ENCODE measurements at regions not wholly inside any gene's neighbourhood (a gene's known extent, or its start where the extent isn't known, plus 50 kb on each side); places are given as distances from the start of the nearest gene placed in this dataset.
"Not testable (repeated sequence)": the region's sequence is repeated elsewhere in the genome, so short reads cannot be mapped to it uniquely, and the experiment has no call there.

DNA sequence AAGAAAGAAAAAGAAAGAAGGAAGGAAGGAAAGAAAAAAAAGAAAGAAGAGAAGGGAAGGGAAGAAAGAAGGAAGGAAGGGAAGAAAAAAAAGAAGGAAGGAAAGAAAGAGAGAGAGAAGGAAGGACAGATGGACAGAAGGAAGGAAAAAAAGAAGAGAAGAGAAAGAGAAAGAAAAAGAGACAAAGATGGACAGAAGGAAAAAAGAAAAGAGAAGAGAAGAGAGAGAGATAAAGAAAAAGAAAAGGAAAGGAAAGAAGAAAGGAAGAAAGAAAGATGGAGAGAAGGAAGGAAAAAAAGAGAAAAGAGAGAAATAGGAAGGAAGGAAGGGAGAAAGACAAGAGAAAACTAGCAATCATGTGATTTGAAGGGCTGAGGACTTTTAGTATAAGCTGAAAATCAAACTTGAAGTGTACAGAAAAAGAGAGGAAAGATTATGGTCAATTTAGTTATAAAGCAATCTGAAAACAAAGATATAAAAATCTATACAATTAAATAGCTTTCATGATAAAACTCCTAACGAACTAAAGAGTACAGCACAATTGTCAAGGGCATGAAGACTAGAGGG lies 115.3 kb downstream of the LTN1 start:
- no peak for DNase-seq (ENCODE audit: low read depth)

GRCh38 chr21:28875078-28875477 lies 117.6 kb downstream of the LTN1 start:
- peak; percentile 19 for DNase-seq (ENCODE audit: low read depth)

- DNase-seq (ENCODE audit: low read depth), result no peak
Observed at GRCh38 chr21:28872218-28872617, 120.5 kb downstream of the LTN1 start.

- no peak for DNase-seq (ENCODE audit: low read depth)
Observed at GRCh38 chr21:28871388-28872010, 121.2 kb downstream of the LTN1 start.

GRCh38 chr21:28867401-28867800 lies 125.3 kb downstream of the LTN1 start:
- no peak for DNase-seq (ENCODE audit: low read depth)

GRCh38 chr21:28865488-28866186 lies 127.0 kb downstream of the LTN1 start:
- DNase-seq (ENCODE audit: low read depth), result no peak

- no peak for DNase-seq (ENCODE audit: low read depth)
Observed at GRCh38 chr21:28858424-28858823, 134.3 kb downstream of the LTN1 start.

DNA sequence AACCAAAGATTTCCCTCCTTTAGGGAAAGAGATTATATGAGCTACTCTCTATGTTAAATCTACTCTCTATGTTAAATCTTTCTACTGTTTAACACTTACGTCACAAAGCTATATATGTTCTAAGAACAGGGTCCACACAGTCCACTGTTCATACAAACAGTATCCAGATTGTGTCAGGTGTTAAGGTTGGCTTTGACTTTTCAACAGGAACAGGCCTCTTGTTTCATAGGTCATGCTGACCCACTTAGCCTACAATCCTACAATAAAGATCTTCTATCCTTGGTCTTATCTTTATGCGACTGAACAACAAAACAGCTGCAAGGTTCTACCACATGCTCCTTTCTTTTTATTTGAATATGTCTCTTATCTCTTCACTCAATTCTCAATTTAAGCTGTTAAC lies 134.9 kb downstream of the LTN1 start:
- DNase-seq (ENCODE audit: low read depth), result no peak

DNA sequence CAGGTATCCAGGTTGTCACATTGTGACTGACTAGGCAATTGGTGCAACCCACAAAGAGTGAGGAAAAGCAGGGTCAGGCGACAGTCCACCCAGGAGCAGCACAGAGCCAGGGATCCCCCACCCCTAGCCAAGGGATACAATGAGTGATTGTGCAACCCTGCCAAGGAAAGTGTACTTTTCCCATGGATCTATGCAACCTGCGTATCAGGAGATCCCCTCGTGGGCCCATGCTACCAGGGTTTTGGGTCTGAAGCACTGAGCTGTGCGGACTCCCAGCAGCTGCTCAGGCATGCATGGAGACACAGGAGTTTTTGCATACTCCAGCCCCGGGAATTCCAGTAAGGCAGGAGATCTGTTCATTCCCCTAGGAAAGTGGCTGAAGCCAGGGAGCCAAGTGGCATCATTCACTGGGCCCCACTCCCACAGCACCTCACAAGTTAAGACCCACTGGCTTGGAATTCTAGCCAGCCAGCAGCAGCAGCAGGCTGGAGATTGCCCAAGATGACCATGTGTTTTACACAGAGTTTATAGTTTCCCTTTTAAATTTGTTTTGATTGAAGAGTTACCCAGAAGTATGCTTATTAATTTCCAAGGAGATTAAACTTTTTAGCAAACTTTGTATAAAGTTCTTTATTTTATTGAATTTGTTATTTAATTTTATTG lies 136.0 kb downstream of the LTN1 start:
- no peak for DNase-seq (ENCODE audit: low read depth)

- no peak for DNase-seq (ENCODE audit: low read depth)
Observed at GRCh38 chr21:28852706-28853105, 140.0 kb downstream of the LTN1 start.

- DNase-seq (ENCODE audit: low read depth), result no peak
Observed at GRCh38 chr21:28851645-28852044, 141.0 kb downstream of the LTN1 start.

DNA sequence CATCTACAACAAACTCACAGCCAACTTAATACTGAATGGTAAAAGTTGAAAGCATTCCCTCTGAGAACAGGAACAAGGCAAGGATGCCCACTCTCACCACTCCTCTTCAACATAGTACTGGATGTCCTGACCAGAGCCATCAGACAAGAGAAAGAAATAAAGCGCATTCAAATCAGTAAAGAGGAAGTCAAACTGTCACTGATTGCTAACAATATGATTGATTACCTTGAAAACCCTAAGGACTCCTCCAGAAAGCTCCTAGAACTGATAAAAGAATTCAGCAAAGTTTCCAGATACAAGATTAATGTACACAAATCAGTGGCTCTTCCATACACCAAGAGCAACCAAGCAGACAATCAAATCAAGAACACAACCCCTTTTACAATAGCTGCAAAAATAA lies 153.4 kb downstream of the LTN1 start:
- not testable (repeated sequence) for DNase-seq (ENCODE audit: low read depth)

- not testable (repeated sequence) for DNase-seq (ENCODE audit: low read depth)
Observed at GRCh38 chr21:28837426-28837825, 155.3 kb downstream of the LTN1 start.

- not testable (repeated sequence) for DNase-seq (ENCODE audit: low read depth)
Observed at GRCh38 chr21:28836588-28836987, 156.1 kb downstream of the LTN1 start.

GRCh38 chr21:28834335-28835238 lies 158.1 kb downstream of the LTN1 start:
- peak; percentile 12 for DNase-seq (ENCODE audit: low read depth)

DNA sequence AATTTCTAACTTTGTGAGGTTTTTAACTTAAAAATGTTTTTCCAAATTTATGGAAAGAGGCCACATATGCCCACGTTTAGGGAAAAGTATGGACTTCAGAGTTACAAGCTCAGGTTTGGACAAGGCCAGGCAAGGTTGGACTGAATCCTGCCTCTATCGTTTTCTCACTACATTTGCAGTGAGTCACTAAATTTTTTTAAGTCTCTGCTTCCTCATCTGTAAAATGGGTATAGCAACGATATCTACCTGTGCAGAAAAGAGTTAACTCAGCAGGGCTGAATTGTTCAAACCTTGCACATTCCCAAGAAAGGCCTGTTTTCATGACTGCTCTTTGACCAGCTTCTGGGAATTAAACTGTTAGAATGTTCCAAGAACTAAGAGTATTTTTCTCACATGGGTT lies 159.1 kb downstream of the LTN1 start:
- no peak for DNase-seq (ENCODE audit: low read depth)

DNA sequence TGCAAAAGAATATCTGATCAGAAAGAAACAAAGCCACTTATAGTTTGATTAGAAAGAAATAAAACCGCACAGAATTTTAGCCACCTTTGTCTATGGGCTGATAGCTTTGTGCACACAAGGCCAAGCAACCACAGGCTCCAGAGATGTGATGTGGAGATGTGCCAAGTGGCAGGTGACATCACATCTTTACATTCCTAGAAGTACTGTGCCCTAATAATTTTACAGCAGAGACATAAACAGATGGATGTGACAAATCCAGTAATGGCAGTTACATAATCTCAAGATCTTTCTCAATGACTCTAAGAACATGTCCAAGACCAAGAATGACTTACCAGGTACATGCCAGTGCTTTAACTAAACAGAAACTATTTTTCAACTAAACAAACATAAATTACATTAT lies 159.5 kb downstream of the LTN1 start:
- peak; percentile 70 for DNase-seq (ENCODE audit: low read depth)

GRCh38 chr21:28832715-28833061 lies 160.0 kb downstream of the LTN1 start:
- DNase-seq (ENCODE audit: low read depth), result no peak

DNA sequence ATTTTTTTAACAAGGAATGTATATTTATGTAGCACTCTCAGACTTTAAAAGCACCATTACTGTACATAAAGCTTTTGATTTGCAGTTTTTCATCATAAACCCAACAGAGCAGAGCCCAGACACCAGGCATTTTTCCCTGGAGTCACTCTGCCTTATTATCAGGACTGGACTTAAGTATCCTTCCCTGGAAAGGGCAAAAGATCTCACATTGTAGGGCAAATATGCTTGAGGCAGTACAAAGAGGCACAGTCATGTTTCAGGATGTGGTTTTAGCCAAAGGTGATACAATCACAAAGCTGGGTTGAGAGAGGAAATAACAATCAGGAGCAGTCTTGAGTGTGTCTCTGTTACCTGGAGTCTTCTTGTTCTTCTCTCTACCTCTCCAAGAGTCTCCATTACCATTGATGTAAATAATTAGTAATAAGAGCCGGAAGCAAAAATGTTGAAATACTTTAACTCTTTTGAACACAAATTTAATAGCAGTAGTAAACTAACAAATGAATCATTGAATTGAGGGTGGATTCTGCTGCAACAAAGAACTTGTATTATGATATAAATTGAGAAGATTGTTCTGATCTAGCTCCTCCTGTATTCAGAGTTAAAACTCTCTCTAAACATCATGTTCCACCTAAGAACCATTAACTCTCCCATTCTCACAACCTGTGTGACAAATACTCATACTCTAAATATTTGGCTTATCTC lies 160.5 kb downstream of the LTN1 start:
- DNase-seq (ENCODE audit: low read depth), result peak; percentile 89

- no peak for DNase-seq (ENCODE audit: low read depth)
Observed at GRCh38 chr21:28828981-28829380, 163.7 kb downstream of the LTN1 start.

- no peak for DNase-seq (ENCODE audit: low read depth)
Observed at GRCh38 chr21:28828021-28828420, 164.7 kb downstream of the LTN1 start.
